HG03103 (cell line): ENCODE measurements at regions not wholly inside any gene's neighbourhood (a gene's known extent, or its start where the extent isn't known, plus 50 kb on each side); places are given as distances from the start of the nearest gene placed in this dataset.

Source experiments
- ATAC-seq: cut with Tn5 transposase; IDR thresholded peaks from one replicate; pipeline ENCODE4 v1.9.1; 2021; ENCODE audit warnings: low read depth; ENCODE audit not compliant: unreplicated experiment

DNA sequence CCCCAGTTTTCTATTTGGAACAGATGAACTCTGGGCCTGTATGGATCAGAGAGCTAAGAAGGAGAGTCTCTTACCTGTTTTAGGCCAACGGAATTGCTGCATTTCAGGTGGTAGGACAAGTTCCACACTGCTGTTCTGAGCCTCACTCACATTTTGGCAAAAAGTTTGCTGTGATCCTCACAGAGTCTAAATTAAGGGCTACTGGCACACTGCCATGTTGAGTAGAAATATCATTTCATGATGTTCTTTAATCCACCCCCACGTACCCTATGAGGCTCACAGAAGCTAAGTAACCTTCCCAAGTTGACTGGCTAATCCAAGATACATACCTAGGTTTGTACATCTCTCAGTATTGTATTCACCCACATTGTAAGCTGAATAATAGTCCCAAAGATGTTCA lies 447.2 kb downstream of the INHBA start:
- no peak for ATAC-seq

DNA sequence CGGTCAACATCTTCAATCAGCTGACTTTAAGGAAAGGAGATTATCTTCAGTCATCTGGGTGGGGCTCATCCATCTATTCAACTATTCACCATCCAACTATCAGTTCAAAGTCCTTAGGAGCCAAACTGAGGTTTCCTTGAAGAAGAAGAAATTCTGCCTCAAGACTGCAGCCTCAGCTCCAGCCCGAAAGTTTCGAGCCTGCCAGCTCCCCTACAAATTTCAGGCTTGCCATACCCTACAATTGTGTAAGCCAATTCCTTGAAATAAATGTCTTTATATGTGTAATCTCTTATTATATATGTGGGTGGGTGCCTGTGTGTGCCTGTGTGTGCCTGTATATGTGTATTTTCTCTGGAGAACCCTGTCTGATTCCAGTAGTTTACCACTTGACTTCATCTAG lies 447.8 kb downstream of the INHBA start:
- ATAC-seq = no peak

DNA sequence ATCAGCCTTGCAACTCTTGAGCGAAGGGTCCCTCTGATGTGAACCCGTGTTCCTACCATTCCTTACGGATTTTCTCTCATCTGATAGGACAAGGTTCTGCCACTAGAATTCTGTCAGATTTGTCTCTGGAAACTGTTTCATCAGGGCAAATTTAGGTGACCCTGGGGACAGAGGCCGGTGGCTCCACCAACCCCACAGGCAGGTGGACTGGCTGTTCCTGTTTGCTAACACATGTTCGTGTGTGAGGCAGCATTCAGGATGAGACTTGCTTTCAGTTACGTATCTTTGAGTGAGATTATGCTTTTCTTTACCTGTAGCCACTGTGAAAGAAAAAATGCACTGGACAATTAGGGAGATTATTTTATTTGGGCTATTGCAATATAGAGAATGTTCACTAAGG lies 449.9 kb downstream of the INHBA start:
- ATAC-seq = no peak

DNA sequence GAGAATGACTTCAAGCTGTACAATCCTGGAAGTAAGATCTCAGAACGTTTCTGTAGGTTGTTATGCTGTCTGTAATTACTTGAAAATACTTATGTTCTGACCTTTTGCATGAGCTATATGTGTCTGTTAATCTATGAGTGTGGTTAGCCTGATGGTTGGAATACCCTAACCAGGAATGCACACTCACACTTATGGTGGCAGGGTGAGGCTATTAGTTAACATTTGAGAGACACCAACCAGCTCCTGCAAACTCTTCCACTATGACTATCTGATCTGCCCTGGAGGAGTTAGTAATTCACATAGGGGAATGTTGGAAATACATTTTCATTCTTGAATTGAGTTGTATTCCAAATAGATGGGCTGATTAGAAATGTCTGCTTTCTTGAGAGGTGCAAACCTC lies 450.3 kb downstream of the INHBA start:
- ATAC-seq = no peak

DNA sequence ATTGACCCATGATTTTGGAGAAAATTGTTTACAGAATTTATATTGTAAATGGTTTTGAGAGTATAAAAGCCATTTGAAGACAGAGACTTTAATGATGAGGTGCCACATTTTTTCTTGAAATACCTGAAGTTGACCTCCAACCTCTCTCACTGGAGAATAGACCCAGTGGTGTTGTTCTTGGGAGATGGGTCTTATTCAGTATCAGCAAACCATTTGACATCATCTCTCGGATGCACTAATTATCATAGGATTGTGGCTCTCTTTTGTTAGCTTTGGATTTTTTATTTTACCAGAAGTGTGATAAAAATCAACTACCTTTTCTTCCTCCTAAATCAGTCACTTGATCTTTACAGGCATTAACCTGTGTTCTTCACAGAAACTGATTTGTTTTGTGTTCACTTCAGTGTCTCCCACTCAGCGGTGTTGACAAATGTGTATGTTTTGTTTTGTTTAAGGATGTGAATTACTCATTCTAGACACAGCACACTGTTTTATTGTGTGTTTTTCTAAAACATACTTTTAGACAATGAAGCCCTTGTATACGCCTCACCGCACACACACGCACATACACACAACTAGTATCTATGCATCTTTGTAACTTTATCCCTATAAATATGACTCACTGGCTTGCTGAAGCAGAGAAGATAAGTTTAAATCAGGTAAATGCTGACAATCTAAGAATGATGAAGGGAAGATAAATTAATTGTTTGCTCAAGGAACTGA lies 455.6 kb downstream of the INHBA start:
- no peak for ATAC-seq

DNA sequence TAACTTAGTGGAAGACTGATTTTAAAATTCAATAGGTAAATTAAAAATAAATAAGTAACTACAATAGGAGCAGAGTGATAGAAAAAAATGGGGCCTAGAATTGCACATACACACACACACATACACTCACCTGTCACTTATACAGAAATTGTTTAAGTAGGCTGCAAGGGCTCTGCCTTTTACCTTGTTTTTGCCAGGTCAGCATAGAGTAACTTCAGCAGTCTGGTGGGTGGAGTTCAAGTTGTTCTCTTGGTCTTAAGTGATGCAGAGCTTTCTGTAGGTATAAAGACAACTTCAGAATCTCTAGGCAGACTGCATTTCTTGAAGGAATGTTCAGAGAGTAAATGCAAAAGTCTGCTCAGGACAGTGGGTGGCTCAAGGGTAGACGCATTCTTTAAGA lies 457.0 kb downstream of the INHBA start:
- ATAC-seq = no peak

DNA sequence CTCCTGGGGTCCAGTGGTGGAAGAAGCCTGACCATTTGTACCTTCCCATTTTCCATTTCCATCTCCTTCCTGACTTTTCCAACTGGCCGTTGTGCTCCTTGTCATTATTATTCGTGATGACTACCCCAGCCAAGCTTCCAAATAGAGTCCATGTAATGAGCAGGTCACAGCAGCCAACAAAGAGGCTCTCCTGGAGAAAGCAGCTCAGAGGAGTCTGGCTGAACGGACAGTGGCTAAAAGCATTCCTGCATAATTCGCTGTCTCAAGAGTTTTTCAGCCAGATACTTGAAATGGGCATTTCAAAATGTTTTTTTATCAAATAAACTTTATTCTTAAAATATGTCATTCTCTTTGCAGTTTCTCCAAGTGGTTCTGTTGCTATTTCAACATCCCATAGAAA lies 458.6 kb downstream of the INHBA start:
- no peak for ATAC-seq

DNA sequence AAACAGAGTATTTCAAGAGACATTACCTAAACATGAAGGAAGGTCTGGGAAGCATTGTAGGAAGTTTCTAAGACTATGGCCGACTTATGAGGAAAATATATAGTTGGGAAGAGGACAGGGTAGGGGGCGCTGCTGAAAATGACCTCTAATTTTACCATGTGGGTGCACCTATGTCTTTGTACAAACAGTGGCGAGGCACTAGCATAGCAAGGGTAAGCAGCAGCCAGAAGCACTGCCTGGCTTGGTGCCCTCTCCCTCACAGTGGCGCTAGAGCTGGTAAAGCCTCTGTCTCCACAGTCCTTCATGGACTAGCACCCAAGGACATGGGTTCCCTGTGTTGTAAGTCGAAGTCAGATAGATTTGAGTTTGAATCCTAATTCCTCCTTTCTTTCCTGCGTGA lies 461.2 kb downstream of the INHBA start:
- no peak for ATAC-seq

- no peak for ATAC-seq
Measured at GRCh38 chr7:41239596-41239995, 463.3 kb downstream of the INHBA start.

DNA sequence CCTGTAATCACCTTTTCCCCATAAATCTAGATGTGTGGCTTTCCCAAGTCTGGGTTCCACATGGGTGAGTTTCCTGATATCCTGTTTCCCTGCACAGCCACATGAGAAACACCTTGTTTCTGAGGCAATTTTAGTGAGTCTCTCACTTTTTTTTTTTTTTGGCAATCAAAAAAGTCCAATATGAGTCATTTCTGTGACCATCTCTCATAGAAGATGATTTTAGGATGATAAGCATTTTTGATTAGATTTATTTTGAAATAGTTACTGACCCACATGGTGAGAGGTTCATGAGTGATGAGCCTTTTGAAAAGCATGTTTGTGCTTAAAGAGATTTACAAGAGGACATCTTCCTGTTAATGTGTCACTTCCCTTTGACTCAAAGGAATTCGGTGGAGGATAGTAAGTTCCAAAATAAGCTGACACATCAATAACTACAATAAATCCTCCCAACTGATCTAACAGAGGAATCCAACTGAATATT lies 464.0 kb downstream of the INHBA start:
- no peak for ATAC-seq

- no peak for ATAC-seq
Measured at GRCh38 chr7:41237956-41238355, 464.9 kb downstream of the INHBA start.

- ATAC-seq = no peak
Measured at GRCh38 chr7:41232086-41232485, 470.8 kb downstream of the INHBA start.

- ATAC-seq = no peak
Measured at GRCh38 chr7:41224063-41224763, 478.7 kb downstream of the INHBA start.

DNA sequence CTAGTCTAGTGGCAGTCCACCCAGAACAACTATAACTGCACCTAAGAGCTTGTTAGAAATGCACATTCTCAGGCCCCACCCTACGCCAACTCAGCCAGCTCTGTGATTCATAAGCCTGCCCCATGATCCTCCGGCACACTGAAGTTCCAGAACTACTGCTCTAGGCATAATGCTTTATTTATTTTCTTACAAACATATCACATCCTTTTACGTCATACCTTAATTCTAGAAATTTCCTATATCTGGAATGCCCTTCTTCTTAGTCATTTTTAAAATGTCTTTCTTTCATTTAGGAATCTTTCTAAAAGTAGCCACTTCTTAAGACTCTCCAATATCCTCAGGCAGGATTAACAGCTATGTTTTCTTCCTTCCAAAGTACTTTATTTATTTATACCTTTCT lies 480.1 kb downstream of the INHBA start:
- ATAC-seq = no peak

DNA sequence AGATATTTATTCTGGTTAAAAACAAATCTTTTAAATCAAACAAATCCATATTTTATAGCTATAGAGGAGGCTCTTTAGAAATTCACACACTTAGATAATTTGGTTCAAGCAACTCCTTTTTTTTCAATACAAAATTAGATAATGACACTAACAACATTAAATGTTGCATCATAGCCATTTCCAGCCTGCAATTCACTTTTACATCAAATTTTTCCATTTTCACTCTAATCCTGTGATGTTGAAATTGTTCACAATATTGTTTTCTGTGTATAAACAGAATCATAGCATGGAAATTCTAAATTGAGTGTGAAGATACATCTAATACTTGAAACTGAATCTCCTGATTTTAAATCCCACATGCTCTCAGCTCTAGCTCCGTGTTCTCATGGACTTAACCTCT lies 482.6 kb downstream of the INHBA start:
- no peak for ATAC-seq

DNA sequence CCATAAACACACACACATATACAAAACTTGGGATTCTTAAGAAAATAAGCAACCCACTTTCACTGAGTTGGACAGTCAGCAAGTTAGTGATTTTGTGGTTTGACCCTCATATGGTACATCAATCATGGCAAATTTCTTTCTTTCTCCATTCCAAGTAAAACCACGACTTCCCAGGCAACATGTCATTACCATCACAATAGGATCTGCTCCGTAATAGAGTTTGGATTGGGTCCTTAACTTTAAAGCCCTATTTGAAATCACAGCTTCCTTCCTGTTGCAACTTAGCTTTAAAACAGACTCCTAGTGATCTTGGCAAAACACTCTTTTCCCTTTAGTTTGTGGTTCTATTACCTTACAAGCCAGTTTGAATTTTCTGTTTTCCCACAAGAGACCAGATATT lies 483.6 kb downstream of the INHBA start:
- ATAC-seq = no peak

DNA sequence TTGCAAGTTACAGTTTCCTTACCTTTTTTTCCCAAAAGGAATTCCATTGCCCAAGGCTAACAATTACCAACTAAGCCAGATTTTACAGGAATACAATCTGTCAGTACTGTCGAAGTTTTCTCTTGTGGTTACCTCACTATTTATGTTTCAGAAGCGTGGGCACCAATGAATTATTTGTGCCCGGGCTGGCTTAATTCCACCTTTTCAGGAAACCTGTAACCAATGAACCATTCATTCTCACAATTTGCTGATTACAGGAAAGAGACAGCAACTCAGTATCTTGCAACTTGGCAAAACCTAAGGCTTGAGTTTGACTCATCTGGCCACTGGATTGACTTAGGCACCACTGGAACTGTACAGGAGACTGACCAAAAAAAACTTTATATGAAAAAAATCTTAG lies 485.6 kb downstream of the INHBA start:
- no peak for ATAC-seq

DNA sequence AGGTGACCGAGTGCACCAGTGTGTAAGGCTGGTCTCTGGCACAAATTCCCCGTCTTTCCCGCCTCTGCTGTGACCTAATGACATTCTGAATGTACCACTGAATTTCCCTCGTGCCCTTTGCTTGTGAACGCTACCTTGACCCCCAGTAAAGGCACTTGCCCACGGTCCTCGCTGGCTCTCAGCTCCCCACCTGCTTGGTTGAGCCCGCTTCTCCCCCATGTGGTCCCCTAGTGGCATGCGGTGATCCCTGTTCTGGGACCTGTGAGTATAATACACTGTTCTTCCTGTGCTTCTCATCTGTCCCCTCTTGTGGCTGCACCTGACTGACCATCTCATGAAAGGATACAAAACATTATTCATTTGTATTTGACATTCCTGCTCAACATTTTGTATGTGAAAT lies 495.7 kb downstream of the INHBA start:
- ATAC-seq = no peak

- ATAC-seq = no peak
Measured at GRCh38 chr7:41206267-41206666, 496.6 kb downstream of the INHBA start.

DNA sequence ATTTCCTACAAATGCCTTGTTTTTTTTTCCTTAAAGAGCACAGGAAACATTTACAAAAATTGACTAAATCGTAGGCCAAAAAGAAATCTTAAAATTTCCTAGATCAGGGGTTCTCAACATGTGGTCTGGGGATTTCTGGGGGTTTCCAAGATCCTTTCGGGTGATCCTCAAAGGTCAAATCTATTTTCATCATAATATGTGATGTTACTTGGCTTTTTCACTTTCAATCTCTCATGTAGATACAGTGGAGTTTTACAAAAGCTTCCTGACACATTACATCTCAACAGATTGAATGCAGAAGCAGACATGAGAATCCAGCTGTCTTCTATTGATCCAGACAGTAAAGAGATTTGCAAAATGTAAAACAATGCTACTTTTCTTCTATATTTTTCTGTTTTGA lies 497.3 kb downstream of the INHBA start:
- no peak for ATAC-seq

GRCh38 chr7:41203542-41203941 lies 499.3 kb downstream of the INHBA start:
- ATAC-seq = no peak

- no peak for ATAC-seq
Measured at GRCh38 chr7:41201021-41201420, 501.9 kb downstream of the INHBA start.
